ENCODE measurements at regions not wholly inside any gene's neighbourhood (a gene's known extent, or its start where the extent isn't known, plus 50 kb on each side); places are given as distances from the start of the nearest gene placed in this dataset.

DNA sequence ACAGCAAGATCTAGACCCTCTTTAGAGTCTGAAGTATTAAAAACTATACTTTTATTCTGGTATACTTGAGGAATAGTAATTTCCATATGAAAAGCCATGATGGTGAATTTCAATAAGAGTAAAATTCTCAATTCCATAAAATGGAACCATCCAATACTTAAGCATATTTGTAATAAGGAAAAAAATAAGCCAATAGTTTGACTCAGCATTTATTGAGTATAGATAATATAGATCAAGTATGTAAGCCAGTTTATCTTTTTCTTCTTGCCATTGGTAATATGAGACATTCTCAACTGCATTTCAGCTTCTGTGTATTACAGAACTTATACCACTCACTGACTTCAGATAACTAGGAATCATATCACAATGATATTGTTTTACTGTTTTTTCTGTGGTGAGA is 361.0 kb downstream of the SLCO4C1 start (continued):
- TF ChIP-seq NANOG (IDR thresholded peaks at IDR 0.05; ENCODE audit: borderline replicate concordance) (no peak), STAT1 (IDR thresholded peaks at IDR 0.05; ENCODE audit: unreplicated experiment) (no peak), EZH2phosphoT487 (IDR thresholded peaks at IDR 0.05; ENCODE audit: unreplicated experiment) (no peak), POLR2AphosphoS5 (IDR thresholded peaks at IDR 0.05; ENCODE audit: low read depth) (no peak), JUNB (IDR thresholded peaks at IDR 0.05; ENCODE audit: unreplicated experiment) (no peak), CREB1 (CRISPR knock-in tag; IDR thresholded peaks at IDR 0.05; ENCODE audit: low read depth) (no peak), ZNF114 (CRISPR knock-in tag; IDR thresholded peaks at IDR 0.05) (no peak), EZH2 (IDR thresholded peaks at IDR 0.05; ENCODE audit: low read depth, unreplicated experiment) (no peak)
- TF ChIP-seq, protein P1, sequence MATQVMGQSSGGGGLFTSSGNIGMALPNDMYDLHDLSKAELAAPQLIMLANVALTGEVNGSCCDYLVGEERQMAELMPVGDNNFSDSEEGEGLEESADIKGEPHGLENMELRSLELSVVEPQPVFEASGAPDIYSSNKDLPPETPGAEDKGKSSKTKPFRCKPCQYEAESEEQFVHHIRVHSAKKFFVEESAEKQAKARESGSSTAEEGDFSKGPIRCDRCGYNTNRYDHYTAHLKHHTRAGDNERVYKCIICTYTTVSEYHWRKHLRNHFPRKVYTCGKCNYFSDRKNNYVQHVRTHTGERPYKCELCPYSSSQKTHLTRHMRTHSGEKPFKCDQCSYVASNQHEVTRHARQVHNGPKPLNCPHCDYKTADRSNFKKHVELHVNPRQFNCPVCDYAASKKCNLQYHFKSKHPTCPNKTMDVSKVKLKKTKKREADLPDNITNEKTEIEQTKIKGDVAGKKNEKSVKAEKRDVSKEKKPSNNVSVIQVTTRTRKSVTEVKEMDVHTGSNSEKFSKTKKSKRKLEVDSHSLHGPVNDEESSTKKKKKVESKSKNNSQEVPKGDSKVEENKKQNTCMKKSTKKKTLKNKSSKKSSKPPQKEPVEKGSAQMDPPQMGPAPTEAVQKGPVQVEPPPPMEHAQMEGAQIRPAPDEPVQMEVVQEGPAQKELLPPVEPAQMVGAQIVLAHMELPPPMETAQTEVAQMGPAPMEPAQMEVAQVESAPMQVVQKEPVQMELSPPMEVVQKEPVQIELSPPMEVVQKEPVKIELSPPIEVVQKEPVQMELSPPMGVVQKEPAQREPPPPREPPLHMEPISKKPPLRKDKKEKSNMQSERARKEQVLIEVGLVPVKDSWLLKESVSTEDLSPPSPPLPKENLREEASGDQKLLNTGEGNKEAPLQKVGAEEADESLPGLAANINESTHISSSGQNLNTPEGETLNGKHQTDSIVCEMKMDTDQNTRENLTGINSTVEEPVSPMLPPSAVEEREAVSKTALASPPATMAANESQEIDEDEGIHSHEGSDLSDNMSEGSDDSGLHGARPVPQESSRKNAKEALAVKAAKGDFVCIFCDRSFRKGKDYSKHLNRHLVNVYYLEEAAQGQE (IDR thresholded peaks at IDR 0.05; ENCODE audit: unreplicated experiment) = no peak

DNA sequence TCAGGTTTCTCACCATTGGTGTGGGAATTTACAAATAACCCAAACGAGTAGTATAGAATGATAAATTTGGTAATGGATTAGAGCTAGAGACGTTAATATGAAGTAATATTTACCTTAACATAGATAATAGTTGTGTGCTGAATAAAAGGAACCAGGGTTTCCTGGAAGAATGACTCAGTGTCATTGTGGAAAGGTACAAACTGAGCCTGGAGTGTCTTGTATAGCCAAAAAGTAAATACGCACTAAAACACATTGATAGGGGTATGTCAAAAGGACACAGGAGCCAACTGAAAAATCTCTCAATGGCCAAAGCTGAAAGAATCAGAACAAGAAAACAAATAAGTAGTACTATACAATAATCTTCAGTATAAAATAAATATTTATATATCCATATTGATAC is 363.5 kb downstream of the SLCO4C1 start:
- Mint-ChIP-seq H3K4me1 (no peaks in the 10 kb centered on the region), H3K27me3 (ENCODE audit: insufficient read depth, low read depth, poor library complexity) (peaks cover 2% of the 10 kb centered on the region), H3K9me3 (no peaks in the 10 kb centered on the region), H3K4me3 (no peak overlapping the region), H3K27ac (no peak overlapping the region), H3K36me3 (ENCODE audit: low read depth) (no peaks in the 10 kb centered on the region)
- H3K4me1 ChIP-seq (ENCODE audit: insufficient read depth) = no peaks in the 10 kb centered on the region
- no peak for DNase-seq (ENCODE audit: low spot score)
- TF ChIP-seq, protein P2, sequence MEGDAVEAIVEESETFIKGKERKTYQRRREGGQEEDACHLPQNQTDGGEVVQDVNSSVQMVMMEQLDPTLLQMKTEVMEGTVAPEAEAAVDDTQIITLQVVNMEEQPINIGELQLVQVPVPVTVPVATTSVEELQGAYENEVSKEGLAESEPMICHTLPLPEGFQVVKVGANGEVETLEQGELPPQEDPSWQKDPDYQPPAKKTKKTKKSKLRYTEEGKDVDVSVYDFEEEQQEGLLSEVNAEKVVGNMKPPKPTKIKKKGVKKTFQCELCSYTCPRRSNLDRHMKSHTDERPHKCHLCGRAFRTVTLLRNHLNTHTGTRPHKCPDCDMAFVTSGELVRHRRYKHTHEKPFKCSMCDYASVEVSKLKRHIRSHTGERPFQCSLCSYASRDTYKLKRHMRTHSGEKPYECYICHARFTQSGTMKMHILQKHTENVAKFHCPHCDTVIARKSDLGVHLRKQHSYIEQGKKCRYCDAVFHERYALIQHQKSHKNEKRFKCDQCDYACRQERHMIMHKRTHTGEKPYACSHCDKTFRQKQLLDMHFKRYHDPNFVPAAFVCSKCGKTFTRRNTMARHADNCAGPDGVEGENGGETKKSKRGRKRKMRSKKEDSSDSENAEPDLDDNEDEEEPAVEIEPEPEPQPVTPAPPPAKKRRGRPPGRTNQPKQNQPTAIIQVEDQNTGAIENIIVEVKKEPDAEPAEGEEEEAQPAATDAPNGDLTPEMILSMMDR (conservative IDR thresholded peaks at IDR 0.05; ENCODE audit: low read depth in 2 of 2) = no peak
- TF ChIP-seq EZH2phosphoT487 (IDR thresholded peaks at IDR 0.05; ENCODE audit: unreplicated experiment) = no peak
- TF ChIP-seq ZNF114 (CRISPR knock-in tag; IDR thresholded peaks at IDR 0.05) = no peak
- no peak overlapping the region for H3K4me3 ChIP-seq
- ATAC-seq = no peak
- no peaks in the 10 kb centered on the region for H4K20me1 ChIP-seq (replicated peaks; ENCODE audit: insufficient read depth)
- no peak overlapping the region for H3K27ac ChIP-seq (ENCODE audit: low read depth)
- no peak overlapping the region for H3K4me2 ChIP-seq
- H2AFZ ChIP-seq = no peak overlapping the region
- no peaks in the 10 kb centered on the region for H3K36me3 ChIP-seq (ENCODE audit: insufficient read depth)
- H3F3A ChIP-seq (replicated peaks; ENCODE audit: low read depth) = no peaks in the 10 kb centered on the region
- H3K9me2 ChIP-seq (ENCODE audit: insufficient read depth) = no peaks in the 10 kb centered on the region
- no peaks in the 10 kb centered on the region for H3K79me2 ChIP-seq (replicated peaks; ENCODE audit: insufficient read depth)
- no peaks in the 10 kb centered on the region for H3K27me3 ChIP-seq (ENCODE audit: insufficient read depth)
